HepG2 (cell line): ENCODE measurements at regions not wholly inside any gene's neighbourhood (a gene's known extent, or its start where the extent isn't known, plus 50 kb on each side); places are given as distances from the start of the nearest gene placed in this dataset.

Experiments
- ATAC-seq: fragments of 200-7000 bp; cut with Tn5 transposase; 3 replicates; pipeline ENCODE4 v1.9.1; 2020; ENCODE audit warnings: mild to moderate bottlenecking, moderate library complexity
- BruUV-seq: library from RNA; stranded (reverse); fragments of 400-500 nt; replicated peaks from 2 replicates; lab custom pipeline; 2021; lab: Mats Ljungman, UMichigan
- CTCF ChIA-PET: fragments of 300-600 bp; formaldehyde crosslinking; extraction: SDS; loops from one replicate; lab custom pipeline; 2021; ENCODE audit warnings: low total read pairs, inconsistent platforms, low intra/inter-chr PET ratio; lab: Yijun Ruan, JAX
- POLR2A ChIA-PET: fragments of 350-600 bp; sonication (Branson Sonifier 250); formaldehyde crosslinking; loops from one replicate; lab custom pipeline; 2020; ENCODE audit warnings: antibody characterized with exemption, inconsistent platforms; lab: Yijun Ruan, JAX
- DNase-seq: peaks from one replicate; pipeline ENCODE4 v3.0.0-alpha.2; 2015; ENCODE audit warnings: low spot score
- FAIRE-seq: peaks from 3 replicates; lab custom pipeline; 2011; peaks lifted over from hg19 to GRCh38; lab: Jason Lieb, UNC
- H2AFZ ChIP-seq: one replicate; pipeline ENCODE4 v1.6.1; 2011; ENCODE audit warnings: low read length, inconsistent platforms
- H3K27ac ChIP-seq: fragments of 300-600 bp; 3 replicates; pipeline ENCODE4 v1.8.0; 2011; ENCODE audit warnings: mixed run types, mild to moderate bottlenecking, mixed read lengths, low read length, inconsistent platforms; ENCODE audit not compliant: insufficient read depth; ENCODE audit errors: extremely low read length
- H3K27me3 ChIP-seq, 2 experiments: fragments of 200-600 bp in 1 of 2; 2 replicates in 1 of 2; 3 replicates in 1 of 2; pipeline versions ENCODE4 v1.6.0 to v1.8.0; 2011; ENCODE audit warnings: low read length in 2 of 2, mild to moderate bottlenecking in 2 of 2, moderate library complexity in 2 of 2, inconsistent platforms in 1 of 2; ENCODE audit not compliant: insufficient read depth in 2 of 2, control insufficient read depth in 1 of 2
- H3K36me3 ChIP-seq, 2 experiments: fragments of 200-600 bp in 1 of 2; replicated peaks in 1 of 2; 2 replicates in 1 of 2; 3 replicates in 1 of 2; pipeline versions ENCODE4 v1.5.1 to v1.8.0; 2011; ENCODE audit warnings: low read length in 2 of 2, inconsistent platforms in 1 of 2; ENCODE audit not compliant: insufficient read depth in 2 of 2, control insufficient read depth in 1 of 2
- H3K4me1 ChIP-seq: 2 replicates; pipeline ENCODE4 v1.5.1; 2012; ENCODE audit warnings: low read length, inconsistent platforms; ENCODE audit not compliant: insufficient read depth
- H3K4me2 ChIP-seq: 2 replicates; pipeline ENCODE4 v1.6.0; 2011; ENCODE audit warnings: low read depth, low read length, inconsistent platforms
- H3K4me3 ChIP-seq, 3 experiments: fragments of 200-600 bp in 1 of 3; sonication (generic), shearing (Covaris generic) in 1 of 3; replicated peaks in 1 of 3; 2 replicates each; pipeline ENCODE4 v1.5.1; 2011 to 2016; ENCODE audit warnings: low read length in 3 of 3, inconsistent platforms in 2 of 3, low read depth in 2 of 3, mild to moderate bottlenecking in 2 of 3, control low read depth in 1 of 3, mixed read lengths in 1 of 3; ENCODE audit not compliant: insufficient read depth in 1 of 3
- H3K79me2 ChIP-seq: one replicate; pipeline ENCODE4 v1.6.1; 2011; ENCODE audit warnings: low read length, inconsistent platforms; ENCODE audit not compliant: insufficient read depth
- H3K9ac ChIP-seq: 2 replicates; pipeline ENCODE4 v1.6.0; 2011; ENCODE audit warnings: mild to moderate bottlenecking, low read depth, low read length, inconsistent platforms; ENCODE audit not compliant: insufficient read depth
- H3K9me3 ChIP-seq: 2 replicates; pipeline ENCODE4 v1.5.1; 2012; ENCODE audit warnings: mild to moderate bottlenecking, low read length
- H4K20me1 ChIP-seq: 2 replicates; pipeline ENCODE4 v1.6.0; 2011; ENCODE audit warnings: inconsistent platforms, mild to moderate bottlenecking, low read length, moderate library complexity; ENCODE audit not compliant: insufficient read depth
- GABPA ChIP-seq, 2 experiments: IDR thresholded peaks; 2 replicates each; pipeline ENCODE4 v1.6.1; 2011 to 2016; ENCODE audit warnings: low read depth in 2 of 2, low read length in 1 of 2, missing biosample characterization in 1 of 2, missing genetic modification characterization in 1 of 2
- GFI1 ChIP-seq: sonication (generic); formaldehyde crosslinking; IDR thresholded peaks from 2 replicates; pipeline ENCODE4 v1.5.0; 2020; ENCODE audit warnings: missing genetic modification reagents, mild to moderate bottlenecking, borderline replicate concordance
- SNRNP70 ChIP-seq: fragments of 200-400 bp; formaldehyde crosslinking; IDR thresholded peaks from 2 replicates; pipeline ENCODE4 v1.6.1; 2017; ENCODE audit warnings: mild to moderate bottlenecking, low read depth, low read length, moderate library complexity
- SSRP1 ChIP-seq: IDR thresholded peaks from 2 replicates; pipeline ENCODE4 v1.6.1; 2016; ENCODE audit warnings: control low read depth
- ZFP37 ChIP-seq: sonication (generic); formaldehyde crosslinking; IDR thresholded peaks from 2 replicates; pipeline ENCODE4 v1.4.0; 2020; ENCODE audit warnings: missing genetic modification reagents, borderline replicate concordance
- ZNF598 ChIP-seq: sonication (generic); formaldehyde crosslinking; IDR thresholded peaks from 2 replicates; pipeline ENCODE4 v1.5.1; 2020; ENCODE audit warnings: mild to moderate bottlenecking, missing genetic modification reagents, borderline replicate concordance
- WGBS: methylation state at CpG from one replicate; pipeline ENCODE4 v1.1.6; 2017; ENCODE audit warnings: low lambda C conversion rate; 5-methylcytosine and 5-hydroxymethylcytosine counted together
- in situ Hi-C: cut with HindIII; loops from 2 replicates; pipeline ENCODE4 v1.10.0; 2017; ENCODE audit warnings: low pct_unique_long_range_greater_than_20kb; ENCODE audit not compliant: extremely low pct_ligation_motif_present
- intact Hi-C: fragments of 100-400 bp; cut with micrococcal nuclease; formaldehyde crosslinking; loops from one replicate; pipeline ENCODE4 v1.10.0; 2022; ENCODE audit not compliant: unreplicated experiment
- TF ChIP-seq, protein P1 (sequence below): sonication (generic); formaldehyde crosslinking; IDR thresholded peaks from 2 replicates; pipeline ENCODE4 v1.4.0; 2020; ENCODE audit warnings: missing genetic modification reagents, borderline replicate concordance

DNA sequence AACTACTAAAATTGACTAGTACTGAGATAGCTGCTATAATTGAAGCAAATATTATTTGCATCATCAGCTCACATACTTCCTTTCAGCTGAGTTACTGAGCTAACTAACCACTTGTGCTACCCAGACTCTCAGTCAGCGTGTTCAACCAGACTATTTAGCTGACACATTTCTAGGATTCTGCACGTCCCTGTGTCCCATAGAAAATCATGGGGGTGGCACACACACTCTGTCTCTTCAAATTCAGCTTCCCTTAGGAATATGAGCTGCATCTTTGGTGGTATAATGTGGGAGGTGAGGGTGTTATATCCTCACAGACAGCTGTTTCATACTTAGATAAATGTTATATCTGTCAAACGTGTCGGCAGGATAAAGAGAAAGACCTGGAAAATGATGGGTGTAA, 424.0 kb downstream of the CDH2 start:
- TF ChIP-seq SSRP1 (CRISPR knock-in tag) (no peak), SNRNP70 (no peak), ZFP37 (CRISPR knock-in tag) (no peak), GFI1 (CRISPR knock-in tag) (no peak), ZNF598 (CRISPR knock-in tag) (no peak), GABPA (IDR thresholded peaks at IDR 0.05; ENCODE audit: low read depth, low read length) (no peak), GABPA (CRISPR knock-in tag; IDR thresholded peaks at IDR 0.05; ENCODE audit: low read depth) (no peak)
- TF ChIP-seq, protein P1, sequence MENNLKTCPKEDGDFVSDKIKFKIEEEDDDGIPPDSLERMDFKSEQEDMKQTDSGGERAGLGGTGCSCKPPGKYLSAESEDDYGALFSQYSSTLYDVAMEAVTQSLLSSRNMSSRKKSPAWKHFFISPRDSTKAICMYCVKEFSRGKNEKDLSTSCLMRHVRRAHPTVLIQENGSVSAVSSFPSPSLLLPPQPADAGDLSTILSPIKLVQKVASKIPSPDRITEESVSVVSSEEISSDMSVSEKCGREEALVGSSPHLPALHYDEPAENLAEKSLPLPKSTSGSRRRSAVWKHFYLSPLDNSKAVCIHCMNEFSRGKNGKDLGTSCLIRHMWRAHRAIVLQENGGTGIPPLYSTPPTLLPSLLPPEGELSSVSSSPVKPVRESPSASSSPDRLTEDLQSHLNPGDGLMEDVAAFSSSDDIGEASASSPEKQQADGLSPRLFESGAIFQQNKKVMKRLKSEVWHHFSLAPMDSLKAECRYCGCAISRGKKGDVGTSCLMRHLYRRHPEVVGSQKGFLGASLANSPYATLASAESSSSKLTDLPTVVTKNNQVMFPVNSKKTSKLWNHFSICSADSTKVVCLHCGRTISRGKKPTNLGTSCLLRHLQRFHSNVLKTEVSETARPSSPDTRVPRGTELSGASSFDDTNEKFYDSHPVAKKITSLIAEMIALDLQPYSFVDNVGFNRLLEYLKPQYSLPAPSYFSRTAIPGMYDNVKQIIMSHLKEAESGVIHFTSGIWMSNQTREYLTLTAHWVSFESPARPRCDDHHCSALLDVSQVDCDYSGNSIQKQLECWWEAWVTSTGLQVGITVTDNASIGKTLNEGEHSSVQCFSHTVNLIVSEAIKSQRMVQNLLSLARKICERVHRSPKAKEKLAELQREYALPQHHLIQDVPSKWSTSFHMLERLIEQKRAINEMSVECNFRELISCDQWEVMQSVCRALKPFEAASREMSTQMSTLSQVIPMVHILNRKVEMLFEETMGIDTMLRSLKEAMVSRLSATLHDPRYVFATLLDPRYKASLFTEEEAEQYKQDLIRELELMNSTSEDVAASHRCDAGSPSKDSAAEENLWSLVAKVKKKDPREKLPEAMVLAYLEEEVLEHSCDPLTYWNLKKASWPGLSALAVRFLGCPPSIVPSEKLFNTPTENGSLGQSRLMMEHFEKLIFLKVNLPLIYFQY (CRISPR knock-in tag) = no peak
- 6% methylated on average over 4 of the region's 4 CpGs for WGBS
- H3K36me3 ChIP-seq = no peaks in the 10 kb centered on the region
- intact Hi-C loops (no loop called here), in situ Hi-C loops (no loop called here)
- H3K27me3 ChIP-seq = no peaks in the 10 kb centered on the region
- ATAC-seq (no peak), DNase-seq (no peak), FAIRE-seq (no peak)
- no peak overlapping the region for H3K27ac ChIP-seq
- no peak overlapping the region for H2AFZ ChIP-seq
- no peaks in the 10 kb centered on the region for H3K79me2 ChIP-seq
- H3K4me1 ChIP-seq = no peaks in the 10 kb centered on the region
- no peaks in the 10 kb centered on the region for H3K9me3 ChIP-seq
- ChIA-PET CTCF (no interaction called here), POLR2A (no interaction called here)
- no peak overlapping the region for H3K9ac ChIP-seq
- H4K20me1 ChIP-seq = no peaks in the 10 kb centered on the region; the same call in 1 of the 2 replicates
- no peak overlapping the region for H3K4me3 ChIP-seq
- BruUV-seq = no TSS peak
- H3K4me2 ChIP-seq = no peak overlapping the region
